GM12878 (cell line): ENCODE measurements at regions not wholly inside any gene's neighbourhood (a gene's known extent, or its start where the extent isn't known, plus 50 kb on each side); places are given as distances from the start of the nearest gene placed in this dataset.

Experiments used
- EGR1 ChIP-seq, 2 experiments: IDR thresholded peaks; 1 replicate in 1 of 2; 2 replicates in 1 of 2; pipeline ENCODE4 v1.6.1; 2011 to 2012; ENCODE audit warnings: low read depth in 2 of 2, low read length in 2 of 2, borderline replicate concordance in 1 of 2, mild to moderate bottlenecking in 1 of 2, moderate library complexity in 1 of 2
- HDAC2 ChIP-seq: fragments of 200-600 bp; sonication (generic); IDR thresholded peaks from 2 replicates; pipeline ENCODE4 v1.6.1; 2017
- LARP7 ChIP-seq: fragments of 450-650 bp; IDR thresholded peaks from 2 replicates; pipeline ENCODE4 v1.6.1; 2017; ENCODE audit warnings: mild to moderate bottlenecking
- MXI1 ChIP-seq: fragments of 150-350 bp; IDR thresholded peaks from 2 replicates; pipeline ENCODE4 v1.6.1; 2011; ENCODE audit warnings: low read depth, mild to moderate bottlenecking, inconsistent platforms, low read length, improper control_type of control experiment
- NBN ChIP-seq: fragments of 450-650 bp; IDR thresholded peaks from 2 replicates; pipeline ENCODE4 v1.6.1; 2016
- PAX8 ChIP-seq: fragments of 450-650 bp; IDR thresholded peaks from 2 replicates; pipeline ENCODE4 v1.6.1; 2017; ENCODE audit warnings: mild to moderate bottlenecking, moderate library complexity
- POLR2A ChIP-seq: IDR thresholded peaks from 2 replicates; pipeline ENCODE4 v1.6.1; 2011; ENCODE audit warnings: low read depth, mild to moderate bottlenecking, low read length
- POLR2AphosphoS2 ChIP-seq: IDR thresholded peaks from 2 replicates; pipeline ENCODE4 v1.6.1; 2011; ENCODE audit warnings: low read depth, mild to moderate bottlenecking, low read length, improper control_type of control experiment, moderate library complexity
- SPI1 ChIP-seq: IDR thresholded peaks from 2 replicates; pipeline ENCODE4 v1.6.1; 2011; ENCODE audit warnings: low read depth, mild to moderate bottlenecking, low read length, moderate library complexity, borderline replicate concordance; ENCODE audit not compliant: insufficient read depth
- SREBF1 ChIP-seq: IDR thresholded peaks from 2 replicates; pipeline ENCODE4 v1.6.1; 2012; ENCODE audit warnings: mild to moderate bottlenecking, low read length
- ZNF207 ChIP-seq: fragments of 450-650 bp; IDR thresholded peaks from 2 replicates; pipeline ENCODE4 v1.6.1; 2014; ENCODE audit warnings: antibody characterized with exemption, mild to moderate bottlenecking, borderline replicate concordance
- TF ChIP-seq, protein P1 (sequence below): IDR thresholded peaks from 2 replicates; pipeline ENCODE4 v1.6.1; 2012; ENCODE audit warnings: low read depth, low read length, improper control_type of control experiment
- TF ChIP-seq, protein P2 (sequence below): fragments of 450-650 bp; IDR thresholded peaks from 2 replicates; pipeline ENCODE4 v1.6.1; 2017; ENCODE audit warnings: mild to moderate bottlenecking, low read depth, inconsistent platforms; ENCODE audit not compliant: poor library complexity, severe bottlenecking
- TF ChIP-seq, protein P3 (sequence below): fragments of 450-650 bp; IDR thresholded peaks from 2 replicates; pipeline ENCODE4 v1.6.1; 2018; ENCODE audit warnings: borderline replicate concordance, mild to moderate bottlenecking; ENCODE audit not compliant: partially characterized antibody

DNA sequence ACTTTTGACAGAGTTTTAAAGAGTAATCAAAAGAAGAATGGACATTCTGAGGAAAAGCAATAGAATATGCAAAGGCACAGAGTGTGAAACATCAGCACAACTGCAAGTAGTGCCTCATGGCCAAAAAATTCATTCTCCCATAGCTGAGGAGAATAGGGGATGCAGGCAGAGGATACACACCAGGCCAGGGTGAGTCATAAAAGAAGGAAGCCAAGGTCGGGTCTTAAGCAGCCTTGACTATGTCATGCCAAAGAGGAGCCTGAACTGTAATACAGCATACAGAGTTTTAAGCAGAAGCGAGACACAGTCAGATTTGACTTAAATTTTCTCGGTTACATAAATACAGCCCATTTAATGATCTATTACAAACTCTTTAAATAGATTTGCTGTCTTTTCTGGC lies 165.0 kb downstream of the LNPK start (continued):
- TF ChIP-seq, protein P1, sequence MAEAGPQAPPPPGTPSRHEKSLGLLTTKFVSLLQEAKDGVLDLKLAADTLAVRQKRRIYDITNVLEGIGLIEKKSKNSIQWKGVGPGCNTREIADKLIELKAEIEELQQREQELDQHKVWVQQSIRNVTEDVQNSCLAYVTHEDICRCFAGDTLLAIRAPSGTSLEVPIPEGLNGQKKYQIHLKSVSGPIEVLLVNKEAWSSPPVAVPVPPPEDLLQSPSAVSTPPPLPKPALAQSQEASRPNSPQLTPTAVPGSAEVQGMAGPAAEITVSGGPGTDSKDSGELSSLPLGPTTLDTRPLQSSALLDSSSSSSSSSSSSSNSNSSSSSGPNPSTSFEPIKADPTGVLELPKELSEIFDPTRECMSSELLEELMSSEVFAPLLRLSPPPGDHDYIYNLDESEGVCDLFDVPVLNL = no peak
- TF ChIP-seq ZNF207 (no peak), POLR2A (no peak), MXI1 (no peak), POLR2AphosphoS2 (no peak), SREBF1 (no peak), EGR1 (IDR thresholded peaks at IDR 0.05; ENCODE audit: borderline replicate concordance in 1 of 2, low read depth in 2 of 2, low read length in 2 of 2) (no peak), SPI1 (no peak), NBN (no peak), PAX8 (no peak), LARP7 (no peak), HDAC2 (no peak)
- TF ChIP-seq, protein P2, sequence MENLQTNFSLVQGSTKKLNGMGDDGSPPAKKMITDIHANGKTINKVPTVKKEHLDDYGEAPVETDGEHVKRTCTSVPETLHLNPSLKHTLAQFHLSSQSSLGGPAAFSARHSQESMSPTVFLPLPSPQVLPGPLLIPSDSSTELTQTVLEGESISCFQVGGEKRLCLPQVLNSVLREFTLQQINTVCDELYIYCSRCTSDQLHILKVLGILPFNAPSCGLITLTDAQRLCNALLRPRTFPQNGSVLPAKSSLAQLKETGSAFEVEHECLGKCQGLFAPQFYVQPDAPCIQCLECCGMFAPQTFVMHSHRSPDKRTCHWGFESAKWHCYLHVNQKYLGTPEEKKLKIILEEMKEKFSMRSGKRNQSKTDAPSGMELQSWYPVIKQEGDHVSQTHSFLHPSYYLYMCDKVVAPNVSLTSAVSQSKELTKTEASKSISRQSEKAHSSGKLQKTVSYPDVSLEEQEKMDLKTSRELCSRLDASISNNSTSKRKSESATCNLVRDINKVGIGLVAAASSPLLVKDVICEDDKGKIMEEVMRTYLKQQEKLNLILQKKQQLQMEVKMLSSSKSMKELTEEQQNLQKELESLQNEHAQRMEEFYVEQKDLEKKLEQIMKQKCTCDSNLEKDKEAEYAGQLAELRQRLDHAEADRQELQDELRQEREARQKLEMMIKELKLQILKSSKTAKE = no peak
- TF ChIP-seq, protein P3, sequence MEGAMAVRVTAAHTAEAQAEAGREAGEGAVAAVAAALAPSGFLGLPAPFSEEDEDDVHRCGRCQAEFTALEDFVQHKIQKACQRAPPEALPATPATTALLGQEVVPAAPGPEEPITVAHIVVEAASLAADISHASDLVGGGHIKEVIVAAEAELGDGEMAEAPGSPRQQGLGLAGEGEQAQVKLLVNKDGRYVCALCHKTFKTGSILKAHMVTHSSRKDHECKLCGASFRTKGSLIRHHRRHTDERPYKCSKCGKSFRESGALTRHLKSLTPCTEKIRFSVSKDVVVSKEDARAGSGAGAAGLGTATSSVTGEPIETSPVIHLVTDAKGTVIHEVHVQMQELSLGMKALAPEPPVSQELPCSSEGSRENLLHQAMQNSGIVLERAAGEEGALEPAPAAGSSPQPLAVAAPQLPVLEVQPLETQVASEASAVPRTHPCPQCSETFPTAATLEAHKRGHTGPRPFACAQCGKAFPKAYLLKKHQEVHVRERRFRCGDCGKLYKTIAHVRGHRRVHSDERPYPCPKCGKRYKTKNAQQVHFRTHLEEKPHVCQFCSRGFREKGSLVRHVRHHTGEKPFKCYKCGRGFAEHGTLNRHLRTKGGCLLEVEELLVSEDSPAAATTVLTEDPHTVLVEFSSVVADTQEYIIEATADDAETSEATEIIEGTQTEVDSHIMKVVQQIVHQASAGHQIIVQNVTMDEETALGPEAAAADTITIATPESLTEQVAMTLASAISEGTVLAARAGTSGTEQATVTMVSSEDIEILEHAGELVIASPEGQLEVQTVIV = no peak
